RWPE2 (cell line): ENCODE measurements at regions not wholly inside any gene's neighbourhood (a gene's known extent, or its start where the extent isn't known, plus 50 kb on each side); places are given as distances from the start of the nearest gene placed in this dataset.
"Not testable (repeated sequence)": the region's sequence is repeated elsewhere in the genome, so short reads cannot be mapped to it uniquely, and the experiment has no call there.

Experiments used
- ATAC-seq: fragments of 200-7000 bp; cut with Tn5 transposase; 3 replicates; pipeline ENCODE4 v1.9.1; 2021; ENCODE audit warnings: low read depth
- DNase-seq: peaks from one replicate; pipeline ENCODE4 v3.0.0-alpha.2; 2020; ENCODE audit warnings: low spot score
- H3K27ac ChIP-seq: fragments of 450-650 bp; 2 replicates; pipeline ENCODE4 v1.5.1; 2017; ENCODE audit warnings: mild to moderate bottlenecking; ENCODE audit not compliant: poor library complexity, severe bottlenecking
- H3K27me3 ChIP-seq: fragments of 250-450 bp; sonication (Bioruptor Pico); 2 replicates; pipeline ENCODE4 v1.5.1; 2021; ENCODE audit warnings: mild to moderate bottlenecking, moderate library complexity; ENCODE audit not compliant: insufficient read depth, poor library complexity, severe bottlenecking
- H3K36me3 ChIP-seq: fragments of 250-450 bp; sonication (Bioruptor Pico); 2 replicates; pipeline ENCODE4 v1.5.1; 2020; ENCODE audit warnings: low read depth, mild to moderate bottlenecking, moderate library complexity
- H3K4me1 ChIP-seq: fragments of 250-450 bp; sonication (Bioruptor Pico); 2 replicates; pipeline ENCODE4 v1.5.1; 2021; ENCODE audit warnings: mild to moderate bottlenecking, moderate library complexity; ENCODE audit not compliant: insufficient read depth, poor library complexity, severe bottlenecking
- H3K4me3 ChIP-seq: fragments of 250-450 bp; sonication (Bioruptor Pico); 2 replicates; pipeline ENCODE4 v1.5.1; 2021; ENCODE audit warnings: mild to moderate bottlenecking, moderate library complexity; ENCODE audit not compliant: severe bottlenecking
- H3K9me3 ChIP-seq: fragments of 250-450 bp; sonication (Bioruptor Pico); 2 replicates; pipeline ENCODE4 v1.5.1; 2021; ENCODE audit warnings: mild to moderate bottlenecking, moderate library complexity; ENCODE audit not compliant: severe bottlenecking

DNA sequence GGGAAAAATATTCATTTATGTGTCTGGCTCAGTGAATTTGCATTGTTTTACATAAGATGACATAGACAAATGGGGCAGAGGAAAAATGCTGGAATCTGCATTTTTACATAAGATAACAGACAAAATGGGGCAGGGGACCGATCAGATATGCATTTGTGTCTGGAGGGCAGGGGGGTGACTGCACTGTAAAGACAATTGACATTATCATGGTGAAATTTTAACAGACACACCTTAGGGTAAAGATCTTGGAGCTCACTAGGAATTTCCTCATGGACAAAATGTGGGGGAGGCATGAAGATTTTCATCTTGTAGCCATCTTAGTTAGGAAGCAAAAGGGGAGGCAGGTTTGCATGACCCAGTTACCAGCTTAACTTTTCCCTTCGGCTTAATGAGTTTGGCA lies 51.4 kb upstream of the GOLGA8O start:
- not testable (repeated sequence) for H3K36me3 ChIP-seq, DNase-seq, H3K4me3 ChIP-seq, ATAC-seq, H3K4me1 ChIP-seq, H3K27me3 ChIP-seq, H3K9me3 ChIP-seq, H3K27ac ChIP-seq

DNA sequence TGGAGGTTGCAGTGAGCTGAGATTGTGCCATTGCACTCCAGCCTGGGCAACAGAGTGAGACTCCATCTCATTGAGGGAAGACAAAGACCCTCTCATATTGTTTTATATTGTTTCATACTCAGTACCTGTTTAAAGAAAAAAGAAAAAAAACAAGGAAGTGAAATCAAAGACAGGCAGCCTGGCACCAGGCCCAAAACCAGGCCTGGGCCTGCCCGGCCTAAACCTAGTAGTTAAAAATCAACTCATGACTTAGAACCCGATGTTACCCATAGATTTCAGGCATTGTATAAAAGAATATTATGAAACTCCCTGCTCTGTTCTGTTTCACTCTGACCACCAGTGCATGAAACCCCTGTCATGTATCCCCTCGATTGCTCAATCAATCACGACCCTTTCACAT lies 50.2 kb upstream of the GOLGA8O start:
- H3K27ac ChIP-seq, H3K4me1 ChIP-seq, H3K36me3 ChIP-seq, ATAC-seq, DNase-seq, H3K27me3 ChIP-seq, H3K9me3 ChIP-seq, H3K4me3 ChIP-seq: not testable (repeated sequence)
